ENCODE measurements at regions not wholly inside any gene's neighbourhood (a gene's known extent, or its start where the extent isn't known, plus 50 kb on each side); places are given as distances from the start of the nearest gene placed in this dataset.

GRCh38 chr20:39835130-39835842 is 853.8 kb downstream of the MAFB start:
- Histone ChIP-seq H3K27me3 (replicated peaks; ENCODE audit: insufficient read depth) (no peaks in the 10 kb centered on the region), H3K9ac (no peak overlapping the region), H3K9me2 (ENCODE audit: insufficient read depth) (no peaks in the 10 kb centered on the region), H3F3A (ENCODE audit: insufficient read depth) (no peaks in the 10 kb centered on the region), H2AFZ (peak overlapping the region; percentile 44), H3K79me2 (ENCODE audit: insufficient read depth) (no peaks in the 10 kb centered on the region), H3K36me3 (ENCODE audit: low read depth) (no peaks in the 10 kb centered on the region), H3K4me2 (ENCODE audit: unreplicated experiment) (no peak overlapping the region), H3K4me1 (ENCODE audit: insufficient read depth) (no peaks in the 10 kb centered on the region), H3K4me3 (no peak overlapping the region), H4K20me1 (ENCODE audit: insufficient read depth) (no peaks in the 10 kb centered on the region), H3K27ac (no peak overlapping the region), H3K9me3 (ENCODE audit: low read depth) (no peaks in the 10 kb centered on the region)
- in situ Hi-C loops (cut with MboI), result no loop called here
- DNase-seq, result peak; percentile 49
- WGBS, 2 experiments (ENCODE audit: low coverage in 1 of 2, low lambda C conversion rate in 2 of 2, missing lambda C conversion rate in 2 of 2), result 23 to 25% methylated on average over 7 of the region's 7 CpGs
- no peak for TF ChIP-seq EZH2 (IDR thresholded peaks at IDR 0.05; ENCODE audit: insufficient read depth, poor library complexity, severe bottlenecking)
- no peak for TF ChIP-seq EZH2phosphoT487 (IDR thresholded peaks at IDR 0.05; ENCODE audit: insufficient read depth, low read depth)

- Histone ChIP-seq H3K27ac (no peak overlapping the region), H3K27me3 (replicated peaks; ENCODE audit: insufficient read depth) (no peaks in the 10 kb centered on the region), H3K9ac (no peak overlapping the region), H3K4me1 (ENCODE audit: insufficient read depth) (peaks cover 8% of the 10 kb centered on the region), H3K36me3 (ENCODE audit: low read depth) (no peaks in the 10 kb centered on the region), H3K4me2 (ENCODE audit: unreplicated experiment) (no peak overlapping the region), H3K9me3 (ENCODE audit: low read depth) (no peaks in the 10 kb centered on the region), H3K79me2 (ENCODE audit: insufficient read depth) (no peaks in the 10 kb centered on the region), H3K9me2 (ENCODE audit: insufficient read depth) (no peaks in the 10 kb centered on the region), H2AFZ (no peak overlapping the region), H4K20me1 (ENCODE audit: insufficient read depth) (no peaks in the 10 kb centered on the region), H3F3A (ENCODE audit: insufficient read depth) (no peaks in the 10 kb centered on the region; the same call in 1 of the 2 replicates), H3K4me3 (no peak overlapping the region)
- no peak for DNase-seq
- TF ChIP-seq EZH2 (IDR thresholded peaks at IDR 0.05; ENCODE audit: insufficient read depth, poor library complexity, severe bottlenecking), result no peak
- TF ChIP-seq EZH2phosphoT487 (IDR thresholded peaks at IDR 0.05; ENCODE audit: insufficient read depth, low read depth), result no peak
- WGBS, 2 experiments (ENCODE audit: low coverage in 1 of 2, low lambda C conversion rate in 2 of 2, missing lambda C conversion rate in 2 of 2), result 92 to 96% methylated on average over 2 of the region's 2 CpGs
- in situ Hi-C loops (cut with MboI), result no loop called here
These were observed 858.1 kb downstream of the MAFB start for GRCh38 chr20:39830903-39831302.

- Histone ChIP-seq H3K9me2 (ENCODE audit: insufficient read depth) (no peaks in the 10 kb centered on the region), H3K27me3 (replicated peaks; ENCODE audit: insufficient read depth) (no peaks in the 10 kb centered on the region), H3K9me3 (ENCODE audit: low read depth) (no peaks in the 10 kb centered on the region), H4K20me1 (ENCODE audit: insufficient read depth) (no peaks in the 10 kb centered on the region), H3K4me1 (ENCODE audit: insufficient read depth) (peaks cover 14% of the 10 kb centered on the region), H2AFZ (no peak overlapping the region), H3K27ac (no peak overlapping the region), H3K9ac (no peak overlapping the region), H3K4me3 (no peak overlapping the region), H3K36me3 (ENCODE audit: low read depth) (no peaks in the 10 kb centered on the region), H3K79me2 (ENCODE audit: insufficient read depth) (no peaks in the 10 kb centered on the region), H3K4me2 (ENCODE audit: unreplicated experiment) (no peak overlapping the region), H3F3A (ENCODE audit: insufficient read depth) (peaks cover 5% of the 10 kb centered on the region; the same call in 1 of the 2 replicates)
- TF ChIP-seq EZH2phosphoT487 (IDR thresholded peaks at IDR 0.05; ENCODE audit: insufficient read depth, low read depth) (no peak), EZH2 (IDR thresholded peaks at IDR 0.05; ENCODE audit: insufficient read depth, poor library complexity, severe bottlenecking) (no peak)
- in situ Hi-C loops (cut with MboI), result no loop called here
- no peak for DNase-seq
- 80 to 81% methylated on average over 3 of the region's 3 CpGs for WGBS, 2 experiments (ENCODE audit: low coverage in 1 of 2, low lambda C conversion rate in 2 of 2, missing lambda C conversion rate in 2 of 2)
These were observed 859.4 kb downstream of the MAFB start for GRCh38 chr20:39829661-39830060.

GRCh38 chr20:39829256-39829655 is 859.8 kb downstream of the MAFB start:
- H3K27ac ChIP-seq, result no peak overlapping the region
- peaks cover 17% of the 10 kb centered on the region for H3K4me1 ChIP-seq (ENCODE audit: insufficient read depth)
- no peak overlapping the region for H3K4me2 ChIP-seq (ENCODE audit: unreplicated experiment)
- H3K4me3 ChIP-seq, result no peak overlapping the region
- no peaks in the 10 kb centered on the region for H3K36me3 ChIP-seq (ENCODE audit: low read depth)
- DNase-seq, result peak; percentile 44
- no peaks in the 10 kb centered on the region for H4K20me1 ChIP-seq (ENCODE audit: insufficient read depth)
- H3K9me2 ChIP-seq (ENCODE audit: insufficient read depth), result no peaks in the 10 kb centered on the region
- H3K9me3 ChIP-seq (ENCODE audit: low read depth), result no peaks in the 10 kb centered on the region
- no peaks in the 10 kb centered on the region for H3K79me2 ChIP-seq (ENCODE audit: insufficient read depth)
- peaks cover 8% of the 10 kb centered on the region for H3F3A ChIP-seq (ENCODE audit: insufficient read depth)
- H3K9ac ChIP-seq, result no peak overlapping the region
- WGBS, 2 experiments (ENCODE audit: low coverage in 1 of 2, low lambda C conversion rate in 2 of 2, missing lambda C conversion rate in 2 of 2), result 58 to 62% methylated on average over 3 of the region's 3 CpGs
- in situ Hi-C loops (cut with MboI), result no loop called here
- H3K27me3 ChIP-seq (replicated peaks; ENCODE audit: insufficient read depth), result no peaks in the 10 kb centered on the region
- TF ChIP-seq EZH2 (IDR thresholded peaks at IDR 0.05; ENCODE audit: insufficient read depth, poor library complexity, severe bottlenecking) (no peak), EZH2phosphoT487 (IDR thresholded peaks at IDR 0.05; ENCODE audit: insufficient read depth, low read depth) (no peak)
- no peak overlapping the region for H2AFZ ChIP-seq
